HuH-7.5 (cell line): ENCODE measurements at regions not wholly inside any gene's neighbourhood (a gene's known extent, or its start where the extent isn't known, plus 50 kb on each side); places are given as distances from the start of the nearest gene placed in this dataset.
"Not testable (repeated sequence)": the region's sequence is repeated elsewhere in the genome, so short reads cannot be mapped to it uniquely, and the experiment has no call there.

Source experiments
- DNase-seq: peaks from one replicate; pipeline ENCODE4 v3.0.0; 2011; ENCODE audit warnings: low spot score

DNA sequence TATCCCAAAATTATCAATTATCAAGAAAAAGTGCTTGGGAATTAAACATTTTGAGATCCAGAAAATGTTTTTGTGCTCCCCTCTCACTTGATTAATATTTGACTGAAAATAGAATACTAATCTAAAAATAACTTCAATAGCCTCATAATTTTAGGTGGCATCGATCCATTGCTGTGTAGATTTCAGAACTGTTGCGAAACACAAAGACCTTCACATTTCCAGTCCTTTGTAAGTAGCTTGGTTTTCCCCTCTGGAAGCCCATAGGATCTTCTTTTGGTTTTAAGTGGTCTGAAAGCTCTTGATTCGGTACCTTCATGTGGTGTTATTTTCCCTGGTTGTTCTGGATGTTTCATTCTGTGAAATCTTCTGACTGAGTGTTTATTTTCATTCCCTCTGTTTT lies 176.5 kb downstream of the NUFIP1 start:
- no peak for DNase-seq

DNA sequence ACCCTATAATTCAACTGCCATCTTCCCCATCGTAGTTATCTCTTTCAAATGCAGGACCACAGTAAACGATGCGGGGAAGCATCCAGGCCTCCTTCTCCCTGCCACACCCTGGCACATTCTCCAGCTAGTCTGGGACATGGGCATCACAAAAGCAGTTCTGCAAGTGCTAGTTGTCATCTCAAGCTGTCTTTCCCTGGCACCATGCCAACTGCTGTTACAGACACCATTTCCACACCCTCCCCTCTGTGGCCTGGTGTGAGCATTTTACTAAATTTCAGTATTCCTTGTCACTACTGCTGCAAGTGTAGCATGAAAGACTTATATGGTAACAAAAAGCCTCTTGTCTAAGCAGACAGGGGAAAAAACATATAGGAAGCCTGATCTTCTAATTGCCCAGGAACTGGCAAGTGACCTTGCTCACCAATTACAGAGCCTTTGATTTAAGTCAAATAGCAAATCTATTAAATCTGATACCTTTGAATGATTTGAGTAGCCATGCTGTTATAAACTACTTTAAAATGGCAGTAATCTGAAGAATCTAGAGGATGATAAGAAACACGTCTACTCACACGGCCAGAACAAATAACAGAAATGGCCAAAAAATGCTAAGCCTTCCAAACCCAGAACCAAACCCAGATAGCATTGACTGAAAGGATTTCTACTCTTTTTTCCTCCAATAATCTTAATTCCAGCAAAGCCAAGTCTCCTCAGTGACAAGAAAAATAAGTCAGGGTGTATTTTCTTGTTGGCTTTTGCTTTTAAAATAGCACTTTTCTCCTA lies 179.0 kb downstream of the NUFIP1 start:
- DNase-seq = no peak

DNA sequence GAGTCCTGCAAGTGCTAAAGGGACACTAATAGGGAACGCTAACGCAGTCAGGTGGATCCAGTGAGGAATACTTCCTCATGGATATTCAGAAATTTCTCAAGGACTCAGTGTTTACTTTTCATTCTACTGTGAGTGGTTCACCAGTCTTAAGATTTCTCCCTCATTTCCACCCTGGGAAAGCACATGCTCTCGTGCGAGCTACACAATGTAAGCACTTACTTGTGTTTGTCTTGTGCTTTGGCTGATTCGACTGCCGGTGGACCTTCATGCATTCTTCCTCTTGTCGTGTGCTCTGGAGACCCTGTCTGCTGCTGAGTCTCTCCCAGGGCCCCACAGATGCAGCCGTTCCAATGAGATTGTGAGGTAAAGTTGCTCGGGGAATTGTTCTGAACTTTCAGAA lies 180.1 kb downstream of the NUFIP1 start:
- no peak for DNase-seq

DNA sequence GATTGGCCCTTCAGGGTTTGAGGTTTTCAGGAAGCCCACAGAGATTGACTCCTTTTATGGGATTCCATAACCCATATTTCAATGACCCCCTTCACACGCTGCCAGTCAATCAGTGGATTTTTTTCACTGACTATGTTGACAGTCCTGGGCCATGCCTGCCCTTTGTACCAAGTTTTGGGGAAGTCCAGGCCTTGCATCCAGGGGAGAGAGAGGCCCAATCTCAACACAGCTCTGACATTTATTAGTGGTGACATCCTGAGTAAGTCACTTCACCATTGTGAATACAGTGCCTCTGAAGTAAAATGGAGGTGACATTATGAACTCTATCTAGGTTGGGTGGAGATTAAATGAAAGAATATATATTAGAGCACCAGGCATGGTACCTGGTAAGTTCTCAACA lies 181.1 kb downstream of the NUFIP1 start:
- no peak for DNase-seq

DNA sequence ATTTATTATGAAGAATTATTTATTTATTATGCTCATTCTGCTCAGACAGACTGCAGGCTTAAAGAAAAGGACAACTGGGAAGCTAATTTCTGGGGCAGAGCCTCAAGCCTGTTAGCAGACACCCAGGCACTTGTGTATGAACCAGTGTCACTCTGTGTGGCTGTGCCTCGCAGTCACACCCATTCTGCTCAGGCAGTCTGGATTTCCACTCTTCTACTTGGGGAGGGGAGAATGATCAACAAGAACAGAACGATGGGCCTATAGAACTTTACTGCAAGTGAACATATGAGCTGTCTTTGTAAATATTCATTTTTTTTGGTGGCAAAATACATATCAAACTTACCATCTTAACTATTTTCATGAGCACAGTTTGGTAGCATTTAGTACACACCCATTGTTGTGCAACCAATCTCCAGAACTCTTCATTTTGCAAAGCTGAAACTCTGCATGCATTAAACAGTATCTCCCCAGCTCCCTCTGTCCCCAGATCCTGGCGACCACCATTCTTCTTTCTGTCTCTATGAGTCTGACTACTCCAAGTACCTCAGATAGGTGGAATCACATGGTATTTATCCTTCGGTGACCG lies 181.7 kb downstream of the NUFIP1 start:
- no peak for DNase-seq

DNA sequence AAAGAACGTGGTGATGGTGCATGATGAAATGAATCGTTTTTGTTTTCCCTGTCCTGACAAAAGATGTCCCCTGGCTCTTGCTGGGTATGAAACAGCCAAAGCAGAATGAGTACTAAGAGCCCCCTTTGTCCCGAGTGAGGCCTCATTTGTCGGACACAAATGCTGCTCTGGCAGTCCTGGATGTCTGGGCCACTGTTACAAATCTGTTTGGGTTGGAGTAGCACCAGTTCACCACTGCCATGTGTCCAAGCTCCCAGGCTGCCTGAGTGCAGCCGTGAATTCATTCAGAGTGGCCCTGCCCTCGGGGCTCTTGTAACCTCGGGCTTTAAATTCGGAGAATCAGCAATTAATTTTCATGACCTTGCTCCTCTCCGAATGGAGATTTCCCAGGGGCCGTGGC lies 182.4 kb downstream of the NUFIP1 start:
- no peak for DNase-seq

DNA sequence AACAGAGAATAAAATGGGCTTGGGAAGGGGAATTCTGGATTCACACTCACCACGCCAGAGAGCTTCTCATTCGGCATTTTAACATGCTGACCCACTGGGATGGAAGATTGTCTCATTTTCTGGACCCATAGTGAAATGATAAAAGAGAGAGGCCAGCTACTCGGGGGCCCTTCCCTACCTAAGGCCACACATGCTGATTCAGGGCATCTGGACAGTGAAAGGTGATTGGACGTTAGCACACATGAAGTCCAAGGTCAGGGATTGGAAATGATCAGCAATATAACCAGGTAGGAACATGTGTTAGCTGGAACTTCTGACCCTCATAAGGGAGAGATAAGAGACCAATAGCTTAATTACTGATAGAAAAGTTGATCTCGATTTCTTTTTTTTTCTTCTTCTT lies 183.7 kb downstream of the NUFIP1 start:
- DNase-seq = no peak

DNA sequence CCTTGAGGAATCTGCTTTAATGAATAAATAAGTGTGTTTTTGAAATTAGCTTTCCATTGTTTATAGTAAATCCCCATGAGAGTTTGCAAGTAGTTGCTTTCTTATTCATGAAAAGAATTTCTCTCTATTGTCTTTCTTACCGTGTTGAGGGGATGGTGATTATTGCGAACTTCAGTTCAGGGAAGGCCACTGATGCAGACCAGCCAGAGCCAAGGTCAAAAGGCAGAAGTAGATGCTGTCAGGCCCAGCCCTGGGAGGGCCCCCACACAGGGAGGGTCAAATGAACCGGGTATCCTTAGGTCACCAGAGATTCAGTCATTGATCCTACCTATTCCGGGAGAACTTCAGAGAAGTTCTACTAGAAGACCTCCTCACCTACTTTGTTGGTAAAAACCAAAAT lies 185.9 kb downstream of the NUFIP1 start:
- DNase-seq = no peak

DNA sequence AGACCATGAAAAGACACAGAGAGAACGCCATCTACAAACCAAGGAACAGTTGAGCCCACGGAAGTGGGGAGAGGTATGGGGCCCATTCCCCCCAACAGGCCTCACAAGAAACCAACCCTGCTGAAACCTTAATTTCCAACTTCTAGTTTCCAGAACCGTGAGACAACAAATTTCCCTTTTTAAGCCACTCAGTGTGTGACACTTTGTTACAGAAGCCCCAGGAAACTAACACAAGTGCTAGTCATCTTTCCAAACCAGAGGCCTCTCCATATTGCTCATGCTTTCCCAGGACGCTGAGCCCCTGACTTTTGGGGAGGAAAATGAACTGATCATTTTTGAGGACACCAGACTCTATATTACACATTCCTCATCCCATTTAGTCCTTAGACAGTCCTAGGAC lies 186.8 kb downstream of the NUFIP1 start:
- no peak for DNase-seq

DNA sequence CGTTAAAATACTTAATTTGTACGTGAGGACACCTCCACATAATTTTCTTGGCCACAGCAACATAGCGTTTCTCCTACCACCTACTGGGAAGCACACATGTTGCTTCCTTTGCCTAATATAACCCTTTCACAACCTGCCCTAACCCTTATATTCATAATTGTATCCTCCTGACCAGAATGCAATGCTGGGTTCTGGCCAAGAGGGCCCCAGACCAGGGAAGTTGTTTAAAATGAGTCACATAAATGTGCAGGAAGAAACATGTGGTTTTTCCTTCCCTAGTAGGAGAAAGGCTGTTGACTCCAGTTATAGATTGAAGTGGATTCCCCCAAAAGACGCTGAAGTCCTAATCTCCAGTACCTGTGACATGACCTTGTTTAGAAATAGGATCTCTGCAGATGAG lies 187.3 kb downstream of the NUFIP1 start:
- no peak for DNase-seq

DNA sequence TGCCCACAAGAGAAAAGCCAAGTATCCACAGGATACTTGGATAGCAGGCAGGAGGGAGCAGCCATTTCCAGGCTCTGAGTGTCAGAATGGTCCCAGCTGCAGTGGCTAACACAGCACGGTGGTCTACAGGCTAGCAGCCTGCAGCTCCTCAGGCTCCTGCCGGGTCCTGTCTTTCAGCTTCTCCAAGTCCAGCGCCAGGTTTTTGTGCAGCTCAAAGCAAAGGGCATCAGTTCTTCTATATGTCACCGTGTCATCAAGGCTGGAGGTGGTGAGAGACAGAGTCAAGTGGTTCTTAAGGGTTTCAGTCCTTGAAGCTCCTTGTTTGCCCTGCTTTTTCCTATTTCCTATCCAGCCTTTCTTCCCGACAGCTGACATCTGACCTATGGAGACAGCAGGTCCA lies 188.6 kb downstream of the NUFIP1 start:
- DNase-seq = no peak

DNA sequence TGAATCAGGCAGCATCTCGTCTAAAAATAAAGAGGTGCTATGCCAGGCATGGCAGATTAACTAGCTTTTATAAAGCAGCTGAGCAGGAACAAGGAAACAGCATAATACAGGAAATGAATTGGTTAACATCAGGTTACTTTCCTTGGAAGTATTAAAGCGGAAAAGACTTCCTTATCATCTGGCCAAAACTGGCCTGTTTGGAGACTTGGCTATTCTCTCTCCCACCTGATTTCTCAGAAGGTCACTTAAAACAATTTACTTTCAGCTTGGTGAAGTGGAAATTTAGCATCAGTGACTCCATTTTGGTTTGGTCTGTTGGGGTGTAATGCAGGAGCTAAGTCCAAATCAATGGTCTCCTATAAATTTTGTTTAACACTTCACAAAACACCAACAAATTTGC lies 191.6 kb downstream of the NUFIP1 start:
- DNase-seq = no peak

DNA sequence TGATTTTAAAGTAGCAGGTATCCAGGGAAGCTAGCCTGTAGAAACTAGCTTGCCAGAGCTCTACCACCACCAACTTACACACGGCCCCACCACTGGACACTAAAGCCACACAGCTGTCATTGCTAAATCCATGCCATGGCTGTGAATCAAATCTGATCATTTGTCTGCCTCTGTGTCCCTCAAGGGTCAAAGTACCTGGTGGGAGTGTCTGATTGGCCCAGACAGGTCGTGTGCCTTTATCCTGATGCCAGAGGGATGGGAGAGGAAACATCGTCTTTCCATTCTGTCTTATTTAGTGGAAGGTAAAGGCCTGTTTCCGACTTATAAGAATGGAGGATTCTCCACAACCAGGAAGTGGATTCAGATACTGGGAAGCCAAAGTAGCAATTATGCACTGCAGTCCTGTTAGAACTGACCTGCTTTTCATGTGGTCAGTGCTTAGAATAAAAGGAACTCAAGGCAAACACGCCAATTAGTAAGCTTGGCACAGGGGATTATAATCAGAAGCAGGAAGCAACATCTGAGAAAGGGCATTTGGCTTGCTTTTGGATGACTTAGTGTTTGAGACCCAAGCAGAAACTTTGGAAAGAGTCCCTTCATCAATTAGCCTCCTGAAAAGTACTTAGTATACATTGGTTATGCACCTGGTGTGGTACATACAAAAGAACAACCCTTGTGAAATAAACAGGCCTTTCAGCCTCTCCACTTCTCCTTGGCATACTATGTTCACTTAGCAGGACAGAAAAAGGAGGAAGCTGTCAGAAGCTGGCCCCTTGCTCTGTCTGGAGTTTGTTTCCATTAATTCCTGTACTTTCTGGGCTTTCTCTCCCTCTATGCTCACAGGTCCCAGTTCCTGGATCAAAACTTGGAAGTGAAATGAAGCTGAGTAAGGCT lies 192.4 kb downstream of the NUFIP1 start:
- no peak for DNase-seq

DNA sequence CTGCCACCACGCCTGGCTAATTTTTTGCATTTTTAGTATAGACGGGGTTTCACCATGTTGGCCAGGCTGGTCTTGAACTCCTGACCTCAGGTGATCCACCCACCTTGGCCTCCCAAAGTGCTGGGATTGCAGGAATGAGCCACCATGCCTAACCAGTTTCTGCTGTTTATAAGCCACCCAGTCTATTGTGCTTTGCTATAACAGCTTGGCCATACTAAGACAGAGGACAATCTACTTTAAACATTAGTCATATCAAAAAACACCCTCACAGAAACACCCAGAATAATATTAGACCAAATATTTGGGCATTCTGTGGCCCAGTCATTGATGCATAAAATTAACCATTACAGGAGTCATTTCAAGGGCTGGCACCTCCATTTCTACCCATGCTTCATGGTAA lies 193.2 kb downstream of the NUFIP1 start:
- DNase-seq = not testable (repeated sequence)

DNA sequence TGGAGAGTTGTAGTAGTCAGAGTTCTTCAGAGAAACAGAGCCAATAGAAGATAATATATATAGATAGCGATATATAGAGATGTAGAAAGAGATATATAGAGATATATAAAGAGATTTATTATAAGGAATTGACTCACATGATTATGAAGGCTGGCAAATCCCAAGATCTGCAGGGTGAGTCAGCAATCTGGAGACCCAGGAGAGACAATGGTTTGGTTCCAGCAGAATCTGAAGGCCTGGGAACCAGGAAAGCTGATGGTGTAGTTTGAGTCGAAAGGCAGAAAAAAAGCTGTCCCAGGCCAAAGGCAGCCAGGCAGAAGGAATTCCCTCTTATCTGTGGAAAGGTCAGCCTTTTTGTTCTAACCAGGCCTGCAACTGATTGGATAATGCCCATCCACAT lies 194.1 kb downstream of the NUFIP1 start:
- DNase-seq = no peak

DNA sequence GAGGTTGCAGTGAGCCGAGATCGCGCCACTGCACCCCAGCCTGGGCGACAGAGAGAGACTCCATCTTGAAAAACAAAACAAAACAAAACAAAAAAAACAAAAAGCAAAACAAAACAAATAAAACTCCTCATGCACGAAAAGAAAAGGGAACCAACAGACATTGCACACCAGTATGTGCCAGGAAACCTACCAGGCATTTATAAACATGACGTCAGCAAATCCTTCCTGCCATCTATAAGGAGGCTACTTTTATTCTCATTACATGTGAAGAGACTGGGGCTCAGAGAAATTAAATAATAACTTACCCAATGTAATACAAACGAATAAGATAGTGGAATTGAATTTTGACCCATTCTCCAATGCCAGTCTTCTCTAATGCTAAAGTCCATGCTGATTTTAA lies 197.2 kb downstream of the NUFIP1 start:
- DNase-seq = no peak

DNA sequence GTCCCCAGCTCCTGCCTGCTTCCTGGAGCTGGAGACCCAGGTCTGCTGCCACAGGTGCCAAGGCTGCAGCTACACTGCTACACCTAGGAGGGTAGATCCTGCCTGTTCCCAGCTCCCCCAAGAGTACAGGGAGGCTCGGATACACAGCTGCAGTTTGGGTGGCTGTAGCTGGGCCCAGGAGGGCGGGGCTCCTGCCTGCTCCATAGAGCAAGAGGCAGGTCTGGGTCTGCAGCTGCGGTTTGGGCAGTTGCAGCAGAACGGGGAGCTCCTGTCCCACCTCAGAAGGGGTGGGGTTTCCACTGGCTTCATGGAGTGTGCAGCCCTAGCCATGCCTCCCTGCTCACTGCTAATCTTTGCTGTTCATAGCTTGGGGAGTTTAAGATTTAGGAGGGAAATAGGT lies 199.0 kb downstream of the NUFIP1 start:
- no peak for DNase-seq

DNA sequence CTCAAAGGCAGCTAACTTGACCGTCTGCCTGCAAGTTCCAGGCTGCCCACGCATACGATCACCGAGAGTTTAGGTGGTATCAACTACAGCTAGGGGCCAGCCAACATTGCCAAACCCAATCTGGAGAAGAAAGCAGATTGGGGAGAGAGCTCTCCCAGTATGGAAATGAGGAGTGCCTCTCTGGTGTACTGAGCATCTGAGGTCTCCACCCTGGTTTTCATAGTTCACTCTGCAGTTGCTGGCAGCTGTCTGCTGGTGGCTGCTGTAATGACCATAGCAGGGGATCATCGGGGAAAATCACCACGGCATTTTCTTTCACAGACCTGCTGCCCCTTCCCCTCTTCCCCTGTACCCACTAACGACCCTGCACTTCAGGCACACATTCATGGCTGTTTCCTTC lies 201.7 kb downstream of the NUFIP1 start:
- DNase-seq = no peak

DNA sequence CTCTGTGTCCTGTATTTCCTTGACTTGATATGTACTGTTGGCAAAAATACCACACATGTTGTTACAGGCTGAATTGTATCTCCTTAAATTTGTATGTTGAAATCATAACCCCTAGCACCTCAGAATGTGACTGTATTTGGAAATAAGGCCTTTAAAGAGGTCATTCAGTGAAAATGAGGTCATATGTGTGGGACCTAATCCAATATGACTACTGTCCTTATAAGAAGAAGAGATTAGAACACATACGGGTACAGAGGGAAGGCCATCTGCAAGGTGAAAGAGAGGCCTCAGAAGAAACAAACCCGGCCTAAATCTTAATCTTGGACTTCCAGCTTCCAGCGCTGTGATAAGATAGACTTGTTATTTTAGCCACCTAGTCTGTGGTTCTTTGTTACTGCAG lies 202.5 kb downstream of the NUFIP1 start:
- DNase-seq = no peak

DNA sequence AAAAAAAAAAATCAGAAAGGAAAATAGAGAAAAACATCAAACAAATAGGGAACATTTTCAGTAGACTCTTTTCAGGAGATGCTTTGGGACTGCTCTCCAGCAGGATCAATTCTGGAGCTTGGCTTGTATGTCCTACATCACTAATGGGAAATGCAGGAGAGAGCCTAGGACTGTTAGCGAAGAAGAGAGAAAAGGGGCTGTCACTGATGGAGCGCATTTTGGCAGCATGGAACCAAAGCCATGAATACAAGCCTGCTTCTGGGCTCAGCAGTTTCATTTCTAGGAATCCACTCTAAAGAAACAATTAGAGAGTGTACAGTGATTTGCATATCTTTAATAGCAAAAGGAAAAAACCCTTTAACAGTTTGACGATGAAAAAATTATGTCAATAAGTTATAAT lies 203.9 kb downstream of the NUFIP1 start:
- no peak for DNase-seq

DNA sequence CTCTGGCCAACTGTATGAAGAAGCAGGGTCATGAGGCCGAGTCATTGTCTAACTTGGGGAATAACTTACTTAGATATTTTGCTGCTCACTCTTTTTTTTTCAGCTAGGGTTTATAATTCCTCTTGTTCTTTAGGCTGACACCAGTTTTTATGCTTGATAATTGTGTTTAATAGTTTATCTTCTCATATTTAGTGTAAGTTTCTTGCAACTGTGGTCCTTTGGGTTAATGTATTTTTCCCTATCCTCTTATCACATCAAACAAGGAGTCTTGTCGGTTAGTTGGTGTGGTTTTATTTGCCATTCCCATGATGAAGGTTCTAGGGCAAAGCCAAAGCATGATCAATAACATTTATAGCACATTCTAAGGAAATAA lies 204.6 kb downstream of the NUFIP1 start:
- no peak for DNase-seq

DNA sequence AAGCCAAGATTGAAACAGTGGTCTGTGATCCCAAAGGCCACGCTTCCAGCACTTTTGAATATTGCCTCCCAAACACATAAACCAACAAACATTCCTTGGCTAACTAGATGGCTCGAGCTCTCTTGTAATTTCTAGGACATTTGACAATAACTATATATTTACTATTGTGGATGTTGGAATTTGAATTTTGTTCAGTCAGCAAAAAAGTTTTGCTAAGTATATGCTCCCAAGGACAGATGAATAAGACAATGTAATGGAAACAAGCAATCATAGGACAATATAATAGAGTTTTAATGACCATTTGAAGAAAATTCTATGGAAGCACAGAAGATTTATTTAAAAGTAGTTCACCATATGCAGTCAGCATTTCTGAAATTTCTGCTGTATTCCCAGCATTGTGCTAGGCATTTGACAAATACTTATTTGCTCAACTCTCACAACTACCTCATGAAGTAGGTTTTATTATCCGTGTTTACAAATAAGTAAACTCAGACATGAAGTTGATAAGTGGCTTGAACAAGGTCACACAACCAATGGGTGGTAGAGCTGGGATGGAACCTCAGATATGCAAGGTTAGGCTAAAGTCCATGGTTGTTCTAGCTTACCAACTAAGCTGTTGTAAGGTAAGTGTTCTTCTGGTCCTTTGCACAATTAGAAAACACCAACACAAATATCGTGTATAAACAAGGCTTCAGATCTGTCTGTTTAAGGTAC lies 205.1 kb downstream of the NUFIP1 start:
- DNase-seq = no peak
